GM12873 (cell line): ENCODE measurements at regions not wholly inside any gene's neighbourhood (a gene's known extent, or its start where the extent isn't known, plus 50 kb on each side); places are given as distances from the start of the nearest gene placed in this dataset.

Experiments used
- TF ChIP-seq, protein P1 (sequence below): IDR thresholded peaks from 2 replicates; pipeline ENCODE4 v1.5.1; 2012; ENCODE audit warnings: low read depth, mild to moderate bottlenecking, moderate library complexity, low read length, control low read depth; ENCODE audit not compliant: insufficient read depth; ENCODE audit errors: missing control alignments

- TF ChIP-seq, protein P1, sequence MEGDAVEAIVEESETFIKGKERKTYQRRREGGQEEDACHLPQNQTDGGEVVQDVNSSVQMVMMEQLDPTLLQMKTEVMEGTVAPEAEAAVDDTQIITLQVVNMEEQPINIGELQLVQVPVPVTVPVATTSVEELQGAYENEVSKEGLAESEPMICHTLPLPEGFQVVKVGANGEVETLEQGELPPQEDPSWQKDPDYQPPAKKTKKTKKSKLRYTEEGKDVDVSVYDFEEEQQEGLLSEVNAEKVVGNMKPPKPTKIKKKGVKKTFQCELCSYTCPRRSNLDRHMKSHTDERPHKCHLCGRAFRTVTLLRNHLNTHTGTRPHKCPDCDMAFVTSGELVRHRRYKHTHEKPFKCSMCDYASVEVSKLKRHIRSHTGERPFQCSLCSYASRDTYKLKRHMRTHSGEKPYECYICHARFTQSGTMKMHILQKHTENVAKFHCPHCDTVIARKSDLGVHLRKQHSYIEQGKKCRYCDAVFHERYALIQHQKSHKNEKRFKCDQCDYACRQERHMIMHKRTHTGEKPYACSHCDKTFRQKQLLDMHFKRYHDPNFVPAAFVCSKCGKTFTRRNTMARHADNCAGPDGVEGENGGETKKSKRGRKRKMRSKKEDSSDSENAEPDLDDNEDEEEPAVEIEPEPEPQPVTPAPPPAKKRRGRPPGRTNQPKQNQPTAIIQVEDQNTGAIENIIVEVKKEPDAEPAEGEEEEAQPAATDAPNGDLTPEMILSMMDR = no peak
Observed at GRCh38 chr11:69985641-69986439, 92.3 kb upstream of the ANO1 start.

- TF ChIP-seq, protein P1 = no peak
Observed at GRCh38 chr11:69986440-69986787, 91.7 kb upstream of the ANO1 start.

- TF ChIP-seq, protein P1 = no peak
Observed at GRCh38 chr11:69986830-69987229, 91.3 kb upstream of the ANO1 start.

DNA sequence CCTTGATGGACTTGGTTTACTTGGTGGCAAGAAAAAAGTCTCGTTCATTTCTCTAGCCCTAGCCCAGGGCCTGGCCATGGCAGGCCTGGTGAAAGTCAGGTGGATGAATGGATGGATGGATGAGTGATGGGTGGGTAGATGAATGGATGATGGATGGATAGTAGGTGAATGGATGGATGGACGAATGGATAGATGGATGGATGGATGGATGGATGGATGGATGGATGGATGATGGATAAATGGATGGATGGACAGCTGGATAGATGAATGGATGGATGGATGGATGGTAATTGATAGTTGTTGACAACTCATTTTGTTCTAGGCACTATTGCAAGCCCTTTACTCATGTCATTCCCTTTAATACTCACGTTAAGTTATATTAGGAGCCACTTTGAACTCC, 86.1 kb upstream of the ANO1 start:
- TF ChIP-seq, protein P1 = no peak

DNA sequence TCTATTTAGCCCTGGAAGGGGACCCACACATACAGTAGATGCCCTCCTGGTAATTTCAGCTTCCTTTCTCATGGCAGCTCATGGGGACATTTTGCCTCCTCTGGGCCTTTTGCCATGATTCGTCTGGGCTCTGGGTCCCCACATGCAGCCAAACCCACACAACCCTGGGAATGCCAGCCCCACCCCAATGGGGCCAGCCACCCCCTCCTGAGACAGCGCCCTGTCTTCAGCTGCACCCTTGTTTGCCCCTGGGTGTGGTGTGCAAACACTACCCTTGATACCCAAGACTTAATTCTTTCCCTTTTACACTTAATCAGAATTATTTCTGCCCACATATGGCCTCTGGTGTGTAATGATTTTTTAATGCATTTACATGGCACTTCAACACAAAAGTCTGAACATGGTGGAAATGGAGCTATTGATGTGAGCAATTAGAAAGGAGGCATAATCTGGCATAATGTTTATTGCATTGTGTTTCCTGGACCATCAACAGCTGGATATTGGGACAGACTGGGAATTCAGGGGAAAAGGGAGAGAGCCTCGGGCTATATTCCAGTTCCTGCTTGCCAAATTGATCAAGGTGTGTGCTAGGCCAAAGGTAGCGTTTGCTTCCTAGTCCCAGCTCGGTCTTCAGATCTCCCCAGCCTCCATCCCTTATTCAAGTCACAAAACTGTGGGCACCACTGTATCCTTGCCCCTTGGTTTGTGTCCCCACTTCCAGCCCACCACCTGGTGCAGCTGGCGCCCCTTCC, 85.0 kb upstream of the ANO1 start:
- TF ChIP-seq, protein P1 = no peak

DNA sequence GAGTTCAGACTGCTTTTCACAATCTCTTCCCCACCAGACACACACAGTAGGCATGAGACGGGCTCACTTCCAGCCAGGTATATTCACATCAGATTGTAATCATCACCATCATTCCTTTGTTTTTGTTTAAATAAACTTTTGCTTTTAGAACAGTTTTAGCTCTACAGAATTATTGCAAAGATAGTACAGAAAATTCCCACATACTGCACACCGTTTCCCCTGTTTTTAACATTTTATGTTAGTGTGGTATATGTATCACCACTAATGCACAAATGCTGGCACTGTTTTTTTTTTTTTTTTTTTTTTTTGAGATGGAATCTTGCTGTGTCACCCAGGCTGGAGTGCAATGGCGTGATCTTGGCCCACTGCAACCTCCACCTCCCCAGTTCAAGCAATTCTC, 83.3 kb upstream of the ANO1 start:
- TF ChIP-seq, protein P1 = no peak

DNA sequence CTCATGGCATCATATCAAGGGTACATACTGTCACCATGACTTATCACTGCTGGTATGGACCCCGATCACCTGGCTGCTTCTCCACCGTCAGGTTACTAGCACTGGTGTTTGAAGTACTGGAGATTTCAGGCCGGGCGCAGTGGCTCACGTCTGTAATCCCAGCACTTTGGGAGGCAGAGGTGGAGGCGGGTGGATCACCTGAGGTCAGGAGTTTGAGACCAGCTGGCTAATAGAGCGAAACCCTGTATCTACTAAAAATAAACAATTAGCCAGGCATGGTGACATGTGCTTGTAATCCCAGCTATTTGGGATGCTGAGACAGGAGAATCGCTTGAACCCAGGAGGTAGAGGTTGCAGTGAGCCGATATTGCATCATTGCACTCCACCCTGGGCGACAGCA, 82.4 kb upstream of the ANO1 start:
- TF ChIP-seq, protein P1 = no peak
